Coronary artery (tissue), 2 donors: ENCODE measurements at regions not wholly inside any gene's neighbourhood (a gene's known extent, or its start where the extent isn't known, plus 50 kb on each side); places are given as distances from the start of the nearest gene placed in this dataset.

ENCODE experiments used
- DNase-seq: peaks from one replicate; pipeline ENCODE4 v3.0.0-alpha.2; 2017; ENCODE audit warnings: low spot score
- H3K27ac ChIP-seq, 2 donors: fragments of 200-600 bp; sonication (generic); one replicate each; pipeline ENCODE4 v1.5.1; 2016 to 2019
- H3K4me3 ChIP-seq: fragments of 200-600 bp; sonication (generic); 2 replicates; pipeline ENCODE4 v1.5.1; 2016; ENCODE audit warnings: mild to moderate bottlenecking, moderate library complexity
- CTCF ChIP-seq: fragments of 200-600 bp; sonication (generic); IDR thresholded peaks from one replicate; pipeline ENCODE4 v1.5.1; 2019; ENCODE audit warnings: antibody characterized with exemption

GRCh38 chr5:53814819-53815218 lies 254.4 kb downstream of the NDUFS4 start:
- no peak for TF ChIP-seq CTCF
- no peak for DNase-seq
- no peak overlapping the region for H3K4me3 ChIP-seq
- H3K27ac ChIP-seq, result no peak overlapping the region

GRCh38 chr5:53815471-53815870 lies 255.0 kb downstream of the NDUFS4 start:
- Histone ChIP-seq H3K27ac (no peak overlapping the region), H3K4me3 (no peak overlapping the region)
- no peak for DNase-seq
- no peak for TF ChIP-seq CTCF

GRCh38 chr5:53817183-53817582 lies 256.7 kb downstream of the NDUFS4 start:
- TF ChIP-seq CTCF, result no peak
- no peak overlapping the region for H3K4me3 ChIP-seq
- no peak overlapping the region for H3K27ac ChIP-seq
- no peak for DNase-seq

GRCh38 chr5:53819482-53819881 lies 259.0 kb downstream of the NDUFS4 start:
- no peak for TF ChIP-seq CTCF
- no peak overlapping the region for H3K27ac ChIP-seq
- no peak overlapping the region for H3K4me3 ChIP-seq
- DNase-seq, result no peak

GRCh38 chr5:53820119-53820801 lies 259.8 kb downstream of the NDUFS4 start:
- no peak for TF ChIP-seq CTCF

GRCh38 chr5:53820802-53821171 lies 260.3 kb downstream of the NDUFS4 start:
- no peak for TF ChIP-seq CTCF
- no peak for DNase-seq
- H3K4me3 ChIP-seq, result no peak overlapping the region

More at GRCh38 chr5:53820119-53820801, 259.8 kb downstream of the NDUFS4 start:
- DNase-seq, result no peak
- no peak overlapping the region for H3K27ac ChIP-seq
- no peak overlapping the region for H3K4me3 ChIP-seq

GRCh38 chr5:53825016-53825415 lies 264.6 kb downstream of the NDUFS4 start:
- no peak for DNase-seq
- Histone ChIP-seq H3K27ac (no peak overlapping the region), H3K4me3 (no peak overlapping the region)
- no peak for TF ChIP-seq CTCF

More at GRCh38 chr5:53820802-53821171, 260.3 kb downstream of the NDUFS4 start:
- H3K27ac ChIP-seq, result no peak overlapping the region
